H9 (cell line): ENCODE measurements at regions not wholly inside any gene's neighbourhood (a gene's known extent, or its start where the extent isn't known, plus 50 kb on each side); places are given as distances from the start of the nearest gene placed in this dataset.

ENCODE experiments used
- DNase-seq: peaks from one replicate; pipeline ENCODE4 v3.0.0-alpha.2; 2017
- H2AFZ ChIP-seq: one replicate; pipeline ENCODE4 v1.6.1; 2013; ENCODE audit warnings: mild to moderate bottlenecking, low read length, control low read depth, moderate library complexity
- H2AK5ac ChIP-seq: 2 replicates; pipeline ENCODE4 v1.6.1; 2013; ENCODE audit warnings: low read length, control low read depth, mixed read lengths; ENCODE audit not compliant: insufficient read length
- H2BK120ac ChIP-seq: one replicate; pipeline ENCODE4 v1.6.1; 2013; ENCODE audit warnings: low read depth, mild to moderate bottlenecking, low read length, control low read depth, inconsistent platforms; ENCODE audit not compliant: poor library complexity, severe bottlenecking
- H2BK12ac ChIP-seq: 2 replicates; pipeline ENCODE4 v1.6.1; 2013; ENCODE audit warnings: low read length, control low read depth, mixed read lengths, low read depth; ENCODE audit not compliant: insufficient read length
- H2BK15ac ChIP-seq: 2 replicates; pipeline ENCODE4 v1.6.1; 2013; ENCODE audit warnings: low read depth, low read length, control low read depth
- H2BK20ac ChIP-seq: one replicate; pipeline ENCODE4 v1.6.1; 2013; ENCODE audit warnings: low read depth, mild to moderate bottlenecking, low read length, control low read depth, inconsistent platforms; ENCODE audit not compliant: poor library complexity, severe bottlenecking
- H2BK5ac ChIP-seq: 2 replicates; pipeline ENCODE4 v1.6.1; 2013; ENCODE audit warnings: low read length, control low read depth, mixed read lengths; ENCODE audit not compliant: insufficient read length
- H3K14ac ChIP-seq: 2 replicates; pipeline ENCODE4 v1.6.1; 2013; ENCODE audit warnings: low read length, control low read depth; ENCODE audit not compliant: insufficient read depth
- H3K18ac ChIP-seq: 2 replicates; pipeline ENCODE4 v1.6.1; 2013; ENCODE audit warnings: low read depth, mild to moderate bottlenecking, mixed read lengths, low read length, control low read depth; ENCODE audit not compliant: insufficient read length
- H3K23ac ChIP-seq: 2 replicates; pipeline ENCODE4 v1.6.1; 2013; ENCODE audit warnings: low read length, control low read depth, mixed read lengths, low read depth; ENCODE audit not compliant: insufficient read length
- H3K23me2 ChIP-seq: 2 replicates; pipeline ENCODE4 v1.6.1; 2013; ENCODE audit warnings: low read depth, mild to moderate bottlenecking, mixed read lengths, low read length, control low read depth; ENCODE audit not compliant: insufficient read length, poor library complexity, severe bottlenecking
- H3K27ac ChIP-seq: 2 replicates; pipeline ENCODE4 v1.5.1; 2013; ENCODE audit warnings: low read length, control low read depth, mixed read lengths, low read depth; ENCODE audit not compliant: insufficient read length
- H3K27me3 ChIP-seq: 2 replicates; pipeline ENCODE4 v1.6.1; 2013; ENCODE audit warnings: low read length, control low read depth, inconsistent platforms; ENCODE audit not compliant: insufficient read depth
- H3K4ac ChIP-seq: 2 replicates; pipeline ENCODE4 v1.6.1; 2013; ENCODE audit warnings: low read depth, mild to moderate bottlenecking, control low read depth, inconsistent platforms, low read length, moderate library complexity
- H3K4me1 ChIP-seq: 2 replicates; pipeline ENCODE4 v1.6.1; 2013; ENCODE audit warnings: low read length, control low read depth, inconsistent platforms; ENCODE audit not compliant: insufficient read depth
- H3K4me2 ChIP-seq: 2 replicates; pipeline ENCODE4 v1.6.1; 2013; ENCODE audit warnings: low read length, control low read depth, mixed read lengths; ENCODE audit not compliant: insufficient read length, insufficient read depth
- H3K56ac ChIP-seq: 2 replicates; pipeline ENCODE4 v1.6.1; 2013; ENCODE audit warnings: low read depth, mild to moderate bottlenecking, mixed read lengths, low read length, control low read depth; ENCODE audit not compliant: insufficient read length
- H3K79me1 ChIP-seq: 2 replicates; pipeline ENCODE4 v1.6.1; 2013; ENCODE audit warnings: low read depth, mild to moderate bottlenecking, moderate library complexity, low read length, control low read depth, inconsistent platforms; ENCODE audit not compliant: insufficient read depth, poor library complexity, severe bottlenecking
- H3K79me2 ChIP-seq: 2 replicates; pipeline ENCODE4 v1.6.1; 2013; ENCODE audit warnings: low read length, control low read depth, inconsistent platforms; ENCODE audit not compliant: insufficient read depth
- H3K9ac ChIP-seq: 2 replicates; pipeline ENCODE4 v1.6.1; 2013; ENCODE audit warnings: low read length, control low read depth, mixed read lengths; ENCODE audit not compliant: insufficient read length; ENCODE audit errors: extremely low read depth
- H3K9me3 ChIP-seq: one replicate; pipeline ENCODE4 v1.6.1; 2013; ENCODE audit warnings: low read depth, low read length, inconsistent platforms; ENCODE audit not compliant: control insufficient read depth
- H3T11ph ChIP-seq: one replicate; pipeline ENCODE4 v1.6.1; 2013; ENCODE audit warnings: mild to moderate bottlenecking, low read length, control low read depth, inconsistent platforms
- H4K20me1 ChIP-seq: one replicate; pipeline ENCODE4 v1.6.1; 2013; ENCODE audit not compliant: control insufficient read depth, insufficient read length, insufficient read depth
- H4K5ac ChIP-seq: 2 replicates; pipeline ENCODE4 v1.6.1; 2013; ENCODE audit warnings: low read depth, mild to moderate bottlenecking, mixed read lengths, low read length, control low read depth; ENCODE audit not compliant: insufficient read length
- H4K8ac ChIP-seq: replicated peaks from 2 replicates; pipeline ENCODE4 v1.6.1; 2013; ENCODE audit warnings: low read length, control low read depth, mixed read lengths, low read depth; ENCODE audit not compliant: insufficient read length
- H4K91ac ChIP-seq: 2 replicates; pipeline ENCODE4 v1.6.1; 2013; ENCODE audit warnings: low read depth, mild to moderate bottlenecking, moderate library complexity, mixed read lengths, low read length, control low read depth; ENCODE audit not compliant: insufficient read length
- H3K27ac Mint-ChIP-seq, 3 experiments: 2 replicates in 2 of 3; 3 replicates in 1 of 3; pipeline ENCODE4 v1.8.0; 2020 to 2021; ENCODE audit warnings: mixed read lengths in 3 of 3, mild to moderate bottlenecking in 1 of 3, moderate library complexity in 1 of 3
- H3K27me3 Mint-ChIP-seq: 2 replicates; pipeline ENCODE4 v1.8.0; 2021; ENCODE audit warnings: low read depth, mild to moderate bottlenecking, moderate library complexity, mixed read lengths
- H3K36me3 Mint-ChIP-seq, 3 experiments: 2 replicates in 2 of 3; 3 replicates in 1 of 3; pipeline ENCODE4 v1.8.0; 2020 to 2021; ENCODE audit warnings: low read depth in 3 of 3, mixed read lengths in 3 of 3; ENCODE audit not compliant: insufficient read depth in 1 of 3
- H3K4me1 Mint-ChIP-seq, 2 experiments: 2 replicates each; pipeline ENCODE4 v1.8.0; 2020; ENCODE audit warnings: mixed read lengths in 2 of 2
- H3K4me3 Mint-ChIP-seq, 2 experiments: 2 replicates in 1 of 2; 3 replicates in 1 of 2; pipeline ENCODE4 v1.8.0; 2020 to 2021; ENCODE audit warnings: mild to moderate bottlenecking in 2 of 2, mixed read lengths in 2 of 2, moderate library complexity in 1 of 2
- H3K9me3 Mint-ChIP-seq, 2 experiments: 2 replicates in 1 of 2; 3 replicates in 1 of 2; pipeline ENCODE4 v1.8.0; 2020; ENCODE audit warnings: mild to moderate bottlenecking in 2 of 2, mixed read lengths in 2 of 2, moderate library complexity in 1 of 2
- CTCF ChIP-seq: fragments of 200-600 bp; sonication (generic); conservative IDR thresholded peaks from 3 replicates; pipeline ENCODE4 v1.8.0; 2021; ENCODE audit warnings: antibody characterized with exemption, mild to moderate bottlenecking
- WGBS: extraction: QIAGEN DNeasy Blood & Tissue Kit; methylation state at CpG from one replicate; pipeline ENCODE4 v1.1.7; 2013; ENCODE audit warnings: missing lambda C conversion rate, low lambda C conversion rate, mixed read lengths; ENCODE audit not compliant: insufficient read length; ENCODE audit errors: extremely low coverage; 5-methylcytosine and 5-hydroxymethylcytosine counted together

- H3K4me1 ChIP-seq, result no peaks in the 10 kb centered on the region; the same call in 1 of the 2 replicates
- no peak overlapping the region for H4K5ac ChIP-seq
- no peak overlapping the region for H4K8ac ChIP-seq
- no peak overlapping the region for H3K56ac ChIP-seq
- no CpG with 5 or more reads among the region's 2 CpGs for WGBS
- Mint-ChIP-seq H3K36me3 (no peaks in the 10 kb centered on the region; a peak in 2 of 7 replicates), H3K27me3 (no peaks in the 10 kb centered on the region), H3K9me3 (no peaks in the 10 kb centered on the region), H3K4me3 (no peak overlapping the region), H3K4me1 (peaks cover 14 to 18% of the 10 kb centered on the region in 2 experiments), H3K27ac (no peak overlapping the region)
- no peak for TF ChIP-seq CTCF
- H3K27me3 ChIP-seq, result no peaks in the 10 kb centered on the region
- no peak overlapping the region for H2BK20ac ChIP-seq
- no peak overlapping the region for H3K27ac ChIP-seq
- H3K9me3 ChIP-seq, result no peaks in the 10 kb centered on the region
- H4K20me1 ChIP-seq, result no peaks in the 10 kb centered on the region
- H3K4ac ChIP-seq, result no peak overlapping the region
- no peak overlapping the region for H2BK12ac ChIP-seq
- no peak overlapping the region for H3K9ac ChIP-seq
- no peak overlapping the region for H4K91ac ChIP-seq
- H2AK5ac ChIP-seq, result no peak overlapping the region
- no peaks in the 10 kb centered on the region for H3K23me2 ChIP-seq
- no peak overlapping the region for H2BK15ac ChIP-seq
- H3K79me1 ChIP-seq, result no peaks in the 10 kb centered on the region
- no peak overlapping the region for H3T11ph ChIP-seq
- no peak overlapping the region for H3K23ac ChIP-seq
- H2BK120ac ChIP-seq, result no peak overlapping the region
- DNase-seq, result no peak
- H3K14ac ChIP-seq, result no peak overlapping the region
- H3K4me2 ChIP-seq, result no peak overlapping the region
- no peak overlapping the region for H2BK5ac ChIP-seq
- no peak overlapping the region for H2AFZ ChIP-seq
- no peaks in the 10 kb centered on the region for H3K79me2 ChIP-seq
- no peak overlapping the region for H3K18ac ChIP-seq
Observed at GRCh38 chr13:85503797-85504196, 295.4 kb downstream of the SLITRK6 start.
